AG10803 (cell line): ENCODE measurements at regions not wholly inside any gene's neighbourhood (a gene's known extent, or its start where the extent isn't known, plus 50 kb on each side); places are given as distances from the start of the nearest gene placed in this dataset.
A peak's percentile ranks its signal among the peaks of the same experiment; 100 is the strongest.

Source experiments
- DNase-seq: peaks from one replicate; pipeline ENCODE4 v3.0.0; 2010; ENCODE audit warnings: low read depth
- H3K4me3 ChIP-seq: 2 replicates; pipeline ENCODE4 v1.5.1; 2011; ENCODE audit warnings: mild to moderate bottlenecking, low read length, control low read depth
- TF ChIP-seq, protein P1 (sequence below): conservative IDR thresholded peaks from 2 replicates; pipeline ENCODE4 v1.5.1; 2011; ENCODE audit warnings: mild to moderate bottlenecking, low read length, control low read depth, inconsistent platforms

DNA sequence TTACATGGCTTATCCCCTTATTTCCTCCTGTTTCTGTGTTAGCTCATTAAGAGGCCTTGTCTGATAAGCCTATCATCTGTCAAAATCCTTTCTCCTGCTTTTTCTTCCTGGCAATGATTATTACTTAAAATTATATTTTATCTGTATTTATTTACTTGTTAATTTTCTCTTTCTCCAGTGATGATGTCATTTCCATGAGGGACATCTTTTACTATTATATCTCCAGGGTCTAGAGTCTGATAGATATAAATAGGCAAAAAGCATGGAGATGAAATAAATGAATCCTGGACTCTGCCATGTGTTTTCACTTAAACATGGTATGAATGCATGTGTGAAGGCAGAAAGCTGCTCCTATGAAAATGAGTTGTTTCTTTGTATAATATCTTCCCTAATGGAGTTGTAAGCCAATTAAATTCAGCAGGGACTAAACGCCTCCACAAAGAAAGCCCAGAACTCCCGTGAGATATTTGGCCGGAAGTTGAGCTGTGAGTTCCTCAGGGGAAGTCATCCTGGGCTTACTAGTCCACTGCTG, 375.2 kb downstream of the TUSC7 start:
- H3K4me3 ChIP-seq: no peak overlapping the region
- TF ChIP-seq, protein P1, sequence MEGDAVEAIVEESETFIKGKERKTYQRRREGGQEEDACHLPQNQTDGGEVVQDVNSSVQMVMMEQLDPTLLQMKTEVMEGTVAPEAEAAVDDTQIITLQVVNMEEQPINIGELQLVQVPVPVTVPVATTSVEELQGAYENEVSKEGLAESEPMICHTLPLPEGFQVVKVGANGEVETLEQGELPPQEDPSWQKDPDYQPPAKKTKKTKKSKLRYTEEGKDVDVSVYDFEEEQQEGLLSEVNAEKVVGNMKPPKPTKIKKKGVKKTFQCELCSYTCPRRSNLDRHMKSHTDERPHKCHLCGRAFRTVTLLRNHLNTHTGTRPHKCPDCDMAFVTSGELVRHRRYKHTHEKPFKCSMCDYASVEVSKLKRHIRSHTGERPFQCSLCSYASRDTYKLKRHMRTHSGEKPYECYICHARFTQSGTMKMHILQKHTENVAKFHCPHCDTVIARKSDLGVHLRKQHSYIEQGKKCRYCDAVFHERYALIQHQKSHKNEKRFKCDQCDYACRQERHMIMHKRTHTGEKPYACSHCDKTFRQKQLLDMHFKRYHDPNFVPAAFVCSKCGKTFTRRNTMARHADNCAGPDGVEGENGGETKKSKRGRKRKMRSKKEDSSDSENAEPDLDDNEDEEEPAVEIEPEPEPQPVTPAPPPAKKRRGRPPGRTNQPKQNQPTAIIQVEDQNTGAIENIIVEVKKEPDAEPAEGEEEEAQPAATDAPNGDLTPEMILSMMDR: no peak
- DNase-seq: peak; percentile 5

DNA sequence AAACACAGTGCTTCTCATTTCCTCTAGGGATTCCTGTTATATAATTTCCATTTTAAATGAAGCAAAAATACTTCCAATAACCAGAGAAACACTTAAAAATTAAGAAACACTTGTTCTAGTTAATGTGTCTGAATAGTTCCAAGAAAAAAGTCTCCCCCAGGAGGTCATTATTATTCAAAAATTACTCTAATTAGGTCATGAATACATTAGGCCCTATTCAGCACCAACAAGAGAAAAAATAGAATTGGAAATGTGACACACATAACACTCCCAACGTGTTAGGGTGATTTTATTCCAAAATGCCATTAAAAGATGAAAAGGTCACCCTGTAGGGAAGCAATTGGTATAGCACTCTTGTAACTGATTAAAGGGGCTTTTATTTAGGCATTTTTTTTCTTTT, 382.1 kb downstream of the TUSC7 start:
- no peak overlapping the region for H3K4me3 ChIP-seq
- TF ChIP-seq, protein P1: no peak
- DNase-seq: no peak

GRCh38 chr3:117096549-117096948, 387.0 kb downstream of the TUSC7 start:
- no peak for DNase-seq
- no peak overlapping the region for H3K4me3 ChIP-seq
- TF ChIP-seq, protein P1: no peak

GRCh38 chr3:117097351-117097750, 387.8 kb downstream of the TUSC7 start:
- TF ChIP-seq, protein P1: no peak
- peak; percentile 44 for DNase-seq
- no peak overlapping the region for H3K4me3 ChIP-seq

DNA sequence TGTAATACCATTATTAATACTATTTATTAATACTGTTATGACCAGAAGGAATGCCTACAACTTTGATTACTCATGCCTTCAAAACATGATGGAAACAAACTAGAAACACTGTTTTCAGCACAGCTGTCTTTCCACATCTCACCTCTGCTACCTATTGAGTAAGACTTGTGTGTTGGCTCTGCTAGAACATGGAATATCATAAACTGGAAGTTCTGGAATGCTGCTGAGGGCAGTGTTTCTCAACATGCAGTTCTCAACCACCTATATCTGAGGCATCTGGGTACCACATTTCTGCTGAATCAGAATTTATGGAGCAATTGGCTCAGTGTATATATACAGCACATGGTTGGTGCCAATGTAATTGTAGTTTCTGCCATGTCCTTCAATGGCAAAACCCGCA, 392.1 kb downstream of the TUSC7 start:
- TF ChIP-seq, protein P1: no peak
- DNase-seq: peak; percentile 65

DNA sequence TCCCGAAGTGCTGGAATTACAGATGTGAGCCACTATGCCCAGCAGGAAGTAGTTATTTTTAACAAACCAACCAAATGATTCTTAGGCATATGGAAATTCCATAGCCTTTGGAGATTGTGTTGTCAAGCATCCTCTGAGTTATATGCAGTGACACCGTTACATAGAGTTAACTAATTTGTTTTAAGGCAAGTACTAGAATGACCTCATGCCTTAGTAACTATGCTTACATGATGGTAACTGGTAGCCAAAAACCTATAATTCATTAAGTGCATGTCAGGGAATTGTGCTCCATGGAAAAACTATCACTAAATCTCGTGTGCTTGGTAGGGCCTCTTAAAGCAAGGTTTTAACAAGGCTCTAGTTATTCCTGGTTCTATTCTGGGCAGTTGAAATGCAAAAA, 392.8 kb downstream of the TUSC7 start:
- no peak overlapping the region for H3K4me3 ChIP-seq
- no peak for DNase-seq
- TF ChIP-seq, protein P1: no peak

More for the DNA sequence above, 392.1 kb downstream of the TUSC7 start:
- H3K4me3 ChIP-seq: no peak overlapping the region

- TF ChIP-seq, protein P1: peak; percentile 28; the same call in 1 of the 2 replicates
- peak; percentile 24 for DNase-seq
Measured at GRCh38 chr3:117103675-117104074, 394.1 kb downstream of the TUSC7 start.

More at GRCh38 chr3:117103675-117104074, 394.1 kb downstream of the TUSC7 start:
- no peak overlapping the region for H3K4me3 ChIP-seq
